Coronary artery (tissue), 2 donors: ENCODE measurements at regions not wholly inside any gene's neighbourhood (a gene's known extent, or its start where the extent isn't known, plus 50 kb on each side); places are given as distances from the start of the nearest gene placed in this dataset.
A peak's percentile ranks its signal among the peaks of the same experiment; 100 is the strongest.

Source experiments
- DNase-seq: peaks from one replicate; pipeline ENCODE4 v3.0.0-alpha.2; 2017; ENCODE audit warnings: low spot score
- H3K27ac ChIP-seq, 2 donors: fragments of 200-600 bp; sonication (generic); one replicate each; pipeline ENCODE4 v1.5.1; 2016 to 2019
- H3K4me3 ChIP-seq: fragments of 200-600 bp; sonication (generic); 2 replicates; pipeline ENCODE4 v1.5.1; 2016; ENCODE audit warnings: mild to moderate bottlenecking, moderate library complexity
- TF ChIP-seq, protein P1 (sequence below): fragments of 200-600 bp; sonication (generic); IDR thresholded peaks from one replicate; pipeline ENCODE4 v1.5.1; 2019; ENCODE audit warnings: antibody characterized with exemption

DNA sequence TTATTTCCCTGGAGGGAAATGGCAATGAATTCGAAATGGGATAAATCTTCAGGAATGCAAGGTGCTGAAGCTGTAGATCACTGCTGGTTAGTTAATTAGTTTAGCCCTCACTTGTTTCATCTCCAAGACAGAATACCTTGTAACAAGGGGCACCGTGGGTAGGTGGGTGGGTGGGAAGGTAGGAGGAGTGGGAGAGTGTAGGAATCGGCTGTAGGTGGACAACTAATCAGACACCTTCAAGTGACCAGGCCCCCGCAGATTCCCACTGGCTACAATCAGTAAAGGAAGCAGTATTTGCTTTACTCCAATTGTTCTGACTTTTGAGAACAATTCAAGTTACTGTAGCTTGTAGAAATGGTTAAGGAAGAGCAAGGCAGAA is 293.7 kb downstream of the TLE1 start:
- TF ChIP-seq, protein P1, sequence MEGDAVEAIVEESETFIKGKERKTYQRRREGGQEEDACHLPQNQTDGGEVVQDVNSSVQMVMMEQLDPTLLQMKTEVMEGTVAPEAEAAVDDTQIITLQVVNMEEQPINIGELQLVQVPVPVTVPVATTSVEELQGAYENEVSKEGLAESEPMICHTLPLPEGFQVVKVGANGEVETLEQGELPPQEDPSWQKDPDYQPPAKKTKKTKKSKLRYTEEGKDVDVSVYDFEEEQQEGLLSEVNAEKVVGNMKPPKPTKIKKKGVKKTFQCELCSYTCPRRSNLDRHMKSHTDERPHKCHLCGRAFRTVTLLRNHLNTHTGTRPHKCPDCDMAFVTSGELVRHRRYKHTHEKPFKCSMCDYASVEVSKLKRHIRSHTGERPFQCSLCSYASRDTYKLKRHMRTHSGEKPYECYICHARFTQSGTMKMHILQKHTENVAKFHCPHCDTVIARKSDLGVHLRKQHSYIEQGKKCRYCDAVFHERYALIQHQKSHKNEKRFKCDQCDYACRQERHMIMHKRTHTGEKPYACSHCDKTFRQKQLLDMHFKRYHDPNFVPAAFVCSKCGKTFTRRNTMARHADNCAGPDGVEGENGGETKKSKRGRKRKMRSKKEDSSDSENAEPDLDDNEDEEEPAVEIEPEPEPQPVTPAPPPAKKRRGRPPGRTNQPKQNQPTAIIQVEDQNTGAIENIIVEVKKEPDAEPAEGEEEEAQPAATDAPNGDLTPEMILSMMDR, result no peak
- Histone ChIP-seq H3K27ac (no peak overlapping the region), H3K4me3 (no peak overlapping the region)
- DNase-seq, result no peak

DNA sequence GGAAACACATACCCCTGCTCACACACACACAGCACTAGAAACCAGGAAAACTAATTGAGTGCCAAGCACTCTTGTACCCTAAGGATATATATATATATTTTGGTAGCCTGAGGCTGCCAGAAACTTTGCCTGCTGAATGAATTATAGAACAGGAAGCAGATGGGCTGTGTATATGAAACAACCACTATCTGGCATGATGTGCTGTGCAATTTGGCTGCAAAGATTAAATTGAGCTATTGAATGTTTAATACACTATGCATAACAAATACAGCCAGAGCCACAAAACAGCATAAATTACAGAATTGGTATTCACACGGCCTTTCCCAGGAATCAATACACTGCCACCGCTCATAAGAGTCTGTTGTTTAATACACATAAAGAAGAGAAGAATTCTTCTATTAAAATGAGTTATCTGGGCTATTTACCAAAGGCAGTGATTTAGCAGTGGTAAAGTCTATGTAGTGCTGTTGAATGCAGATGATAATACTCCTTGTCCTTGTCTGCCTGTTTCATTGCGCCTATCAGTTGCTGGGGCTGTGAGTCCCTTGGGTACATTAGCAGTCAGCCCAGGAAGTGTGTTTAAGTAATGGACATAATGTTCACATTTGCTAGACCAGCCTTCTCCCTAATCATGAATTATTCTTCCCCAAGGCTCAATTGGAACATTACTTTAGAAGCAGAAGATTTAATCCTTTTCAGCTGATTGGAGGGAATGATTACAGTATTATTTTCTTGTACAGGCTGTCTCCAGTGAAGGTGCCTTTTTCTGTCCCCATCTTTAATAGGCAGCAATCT is 294.3 kb downstream of the TLE1 start:
- Histone ChIP-seq H3K27ac (peak overlapping the region in 1 of 2 donors; percentile 16), H3K4me3 (no peak overlapping the region)
- TF ChIP-seq, protein P1, result no peak
- no peak for DNase-seq

DNA sequence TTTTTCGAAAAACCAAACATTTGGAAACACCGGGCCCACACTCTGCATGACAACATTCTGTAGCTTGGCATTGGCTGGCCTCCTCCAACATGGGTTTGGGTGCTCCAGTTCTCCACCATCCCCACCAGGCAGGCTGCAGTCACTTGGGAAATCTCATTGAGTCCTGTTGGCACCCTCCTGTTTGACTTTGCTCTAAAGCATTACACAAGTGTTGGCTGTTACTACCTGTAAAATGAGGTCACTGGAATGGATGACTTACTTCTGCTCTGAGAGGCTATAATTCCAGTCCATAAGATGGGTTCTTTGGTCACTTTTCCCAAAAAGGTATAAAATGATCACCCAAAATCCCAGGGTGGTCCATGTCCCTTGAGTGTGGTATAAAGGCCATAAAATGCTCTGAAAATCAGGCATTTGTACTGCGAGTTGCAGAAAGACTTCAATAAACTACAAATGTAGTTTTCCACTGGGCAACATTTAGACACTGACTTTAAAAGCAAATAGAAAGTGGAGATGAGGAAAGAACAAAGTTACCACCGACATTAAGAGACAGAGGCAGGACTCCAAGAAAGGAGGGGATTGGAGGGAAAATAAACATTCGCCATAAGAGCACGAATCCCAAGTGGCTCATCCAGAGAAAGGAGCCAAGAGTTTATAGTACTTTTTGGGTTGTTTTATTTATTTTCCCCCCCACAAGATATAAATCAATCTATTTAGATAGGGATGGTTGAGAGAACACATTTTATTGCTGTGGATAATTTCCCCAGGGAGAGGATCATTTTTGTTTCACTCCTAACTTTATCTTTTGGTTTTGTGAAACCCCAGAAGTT is 295.1 kb downstream of the TLE1 start:
- DNase-seq, result no peak
- H3K4me3 ChIP-seq, result no peak overlapping the region
- TF ChIP-seq, protein P1, result no peak
- peak overlapping the region in 1 of 2 donors; percentile 16 for H3K27ac ChIP-seq

DNA sequence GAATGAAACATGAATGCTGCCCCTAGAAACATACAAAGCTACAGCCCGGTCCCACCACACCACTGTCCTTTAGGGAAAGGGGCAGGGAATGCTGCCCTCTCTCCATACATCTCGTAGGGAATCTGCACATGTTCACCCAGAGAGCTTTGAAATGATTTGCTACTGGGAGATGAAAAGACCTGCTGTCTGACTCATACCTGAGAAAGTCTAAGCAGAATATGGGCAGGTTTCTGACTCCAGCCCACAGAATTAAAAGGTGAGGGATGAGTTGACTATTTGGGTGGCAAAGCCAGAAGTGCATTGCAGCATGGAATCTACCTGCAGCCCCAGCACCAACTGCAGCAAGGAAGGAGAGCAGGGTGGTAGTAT is 297.9 kb downstream of the TLE1 start:
- Histone ChIP-seq H3K27ac (no peak overlapping the region), H3K4me3 (no peak overlapping the region)
- DNase-seq, result no peak
- TF ChIP-seq, protein P1, result no peak

DNA sequence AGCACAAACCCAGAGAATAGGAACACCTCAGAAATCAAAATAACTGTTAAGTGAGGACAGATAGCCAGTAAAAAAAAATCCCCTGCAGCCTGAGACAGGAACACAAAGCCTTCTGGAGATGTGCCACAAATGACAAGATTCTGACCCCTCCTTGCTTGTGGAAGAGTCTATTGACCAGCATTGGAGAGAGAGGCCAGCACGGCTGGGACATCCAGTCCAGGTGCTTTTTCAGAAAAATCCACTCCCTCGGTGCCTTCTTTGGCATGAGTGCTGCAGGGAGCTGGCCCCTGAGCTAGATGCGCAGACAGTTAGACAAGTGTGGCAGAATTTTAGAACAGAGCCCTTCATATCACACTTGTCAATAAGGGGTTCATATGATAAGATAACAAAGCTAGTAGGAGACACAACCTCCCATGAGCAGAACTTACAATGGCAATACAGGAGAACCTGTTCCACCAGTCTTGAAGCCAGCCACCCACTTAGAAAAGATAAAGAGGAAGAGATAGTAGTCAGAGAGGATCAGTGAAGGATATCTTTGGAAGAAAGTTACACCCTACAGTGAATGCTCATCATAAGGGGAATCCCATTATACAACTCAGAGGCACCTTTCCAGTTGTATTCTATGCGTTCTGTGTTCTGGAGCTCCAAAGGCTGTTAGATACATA is 298.4 kb downstream of the TLE1 start:
- DNase-seq, result no peak
- Histone ChIP-seq H3K27ac (no peak overlapping the region), H3K4me3 (no peak overlapping the region)
- TF ChIP-seq, protein P1, result no peak

DNA sequence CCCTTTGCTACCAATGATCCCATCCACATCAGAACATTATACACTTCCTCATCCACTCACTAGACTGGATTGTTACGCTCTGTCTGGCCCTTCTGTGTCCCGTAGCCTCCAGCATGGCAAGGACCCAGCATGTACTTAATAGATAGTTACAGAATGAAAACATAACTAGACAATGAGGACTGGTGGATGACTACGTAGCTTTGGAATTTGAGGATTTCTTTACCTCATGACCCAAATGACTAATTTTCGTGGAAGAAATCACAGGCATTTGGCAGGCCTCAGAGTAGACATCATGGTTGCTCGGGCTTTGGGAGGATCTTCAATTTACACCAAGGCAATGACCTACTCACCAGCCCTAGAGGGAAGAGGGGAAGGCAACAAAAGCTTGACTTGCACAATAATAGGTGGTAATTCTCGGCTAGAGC is 299.8 kb downstream of the TLE1 start:
- no peak for DNase-seq
- Histone ChIP-seq H3K27ac (no peak overlapping the region), H3K4me3 (no peak overlapping the region)
- TF ChIP-seq, protein P1, result no peak
